ENCODE measurements at regions not wholly inside any gene's neighbourhood (a gene's known extent, or its start where the extent isn't known, plus 50 kb on each side); places are given as distances from the start of the nearest gene placed in this dataset.
A peak's percentile ranks its signal among the peaks of the same experiment; 100 is the strongest.
"Not testable (repeated sequence)": the region's sequence is repeated elsewhere in the genome, so short reads cannot be mapped to it uniquely, and the experiment has no call there.

DNA sequence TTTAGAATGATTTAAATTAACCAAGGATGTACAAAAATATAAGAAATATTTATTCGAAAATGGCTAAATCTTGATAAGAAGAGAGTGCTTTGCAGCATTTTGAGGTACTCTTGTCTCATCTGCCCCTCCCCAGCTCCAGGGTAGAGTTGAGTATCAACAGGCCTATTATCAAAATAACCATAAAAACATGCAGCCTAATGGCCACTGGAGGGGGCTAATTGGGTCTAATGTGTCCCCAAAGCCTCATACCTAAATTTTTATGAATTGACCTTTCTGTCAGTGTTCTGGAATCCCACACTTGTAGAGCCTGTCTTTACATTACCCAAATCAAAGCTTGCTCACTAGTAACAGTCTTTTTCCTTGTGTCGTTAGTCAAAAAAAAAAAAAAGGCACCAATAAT lies 544.9 kb upstream of the CPXCR1 start:
- no peak for DNase-seq (ENCODE audit: low read depth)
- TF ChIP-seq, protein P1, sequence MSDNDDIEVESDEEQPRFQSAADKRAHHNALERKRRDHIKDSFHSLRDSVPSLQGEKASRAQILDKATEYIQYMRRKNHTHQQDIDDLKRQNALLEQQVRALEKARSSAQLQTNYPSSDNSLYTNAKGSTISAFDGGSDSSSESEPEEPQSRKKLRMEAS (IDR thresholded peaks at IDR 0.05; ENCODE audit: low read depth, low read length): no peak
- TF ChIP-seq MYC (IDR thresholded peaks at IDR 0.05; ENCODE audit: low read depth, low read length) (no peak), POLR2A (IDR thresholded peaks at IDR 0.05; ENCODE audit: extremely low read depth, insufficient read length) (no peak)
- TF ChIP-seq, protein P2, sequence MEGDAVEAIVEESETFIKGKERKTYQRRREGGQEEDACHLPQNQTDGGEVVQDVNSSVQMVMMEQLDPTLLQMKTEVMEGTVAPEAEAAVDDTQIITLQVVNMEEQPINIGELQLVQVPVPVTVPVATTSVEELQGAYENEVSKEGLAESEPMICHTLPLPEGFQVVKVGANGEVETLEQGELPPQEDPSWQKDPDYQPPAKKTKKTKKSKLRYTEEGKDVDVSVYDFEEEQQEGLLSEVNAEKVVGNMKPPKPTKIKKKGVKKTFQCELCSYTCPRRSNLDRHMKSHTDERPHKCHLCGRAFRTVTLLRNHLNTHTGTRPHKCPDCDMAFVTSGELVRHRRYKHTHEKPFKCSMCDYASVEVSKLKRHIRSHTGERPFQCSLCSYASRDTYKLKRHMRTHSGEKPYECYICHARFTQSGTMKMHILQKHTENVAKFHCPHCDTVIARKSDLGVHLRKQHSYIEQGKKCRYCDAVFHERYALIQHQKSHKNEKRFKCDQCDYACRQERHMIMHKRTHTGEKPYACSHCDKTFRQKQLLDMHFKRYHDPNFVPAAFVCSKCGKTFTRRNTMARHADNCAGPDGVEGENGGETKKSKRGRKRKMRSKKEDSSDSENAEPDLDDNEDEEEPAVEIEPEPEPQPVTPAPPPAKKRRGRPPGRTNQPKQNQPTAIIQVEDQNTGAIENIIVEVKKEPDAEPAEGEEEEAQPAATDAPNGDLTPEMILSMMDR (IDR thresholded peaks at IDR 0.05; ENCODE audit: low read depth, low read length): no peak
- no peak overlapping the region for H3K4me3 ChIP-seq (ENCODE audit: low read depth, low read length)

DNA sequence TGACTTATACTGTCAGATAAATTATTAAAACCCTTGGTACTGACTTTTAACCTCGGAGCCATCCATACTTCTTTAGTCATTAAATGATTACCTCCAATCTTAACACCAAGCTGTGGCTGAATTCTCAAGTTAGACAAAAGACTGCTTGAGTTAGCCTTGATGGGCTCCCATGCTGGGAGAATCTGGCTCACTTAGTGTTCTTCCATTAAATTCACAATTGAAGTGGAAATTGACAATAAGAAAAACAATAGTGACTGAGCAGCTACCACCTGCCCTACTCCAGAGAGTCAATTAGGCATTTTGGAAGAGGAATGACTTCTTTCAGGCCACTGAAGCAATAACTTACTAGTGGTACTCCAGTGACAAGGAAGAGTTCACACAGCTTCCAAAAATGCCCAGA lies 503.0 kb upstream of the CPXCR1 start:
- H3K4me3 ChIP-seq (ENCODE audit: low read depth, low read length): no peak overlapping the region
- TF ChIP-seq, protein P2 (IDR thresholded peaks at IDR 0.05; ENCODE audit: low read depth, low read length): no peak
- TF ChIP-seq, protein P1 (IDR thresholded peaks at IDR 0.05; ENCODE audit: low read depth, low read length): no peak
- no peak for TF ChIP-seq POLR2A (IDR thresholded peaks at IDR 0.05; ENCODE audit: extremely low read depth, insufficient read length)
- no peak for TF ChIP-seq MYC (IDR thresholded peaks at IDR 0.05; ENCODE audit: low read depth, low read length)
- no peak for DNase-seq (ENCODE audit: low read depth)

DNA sequence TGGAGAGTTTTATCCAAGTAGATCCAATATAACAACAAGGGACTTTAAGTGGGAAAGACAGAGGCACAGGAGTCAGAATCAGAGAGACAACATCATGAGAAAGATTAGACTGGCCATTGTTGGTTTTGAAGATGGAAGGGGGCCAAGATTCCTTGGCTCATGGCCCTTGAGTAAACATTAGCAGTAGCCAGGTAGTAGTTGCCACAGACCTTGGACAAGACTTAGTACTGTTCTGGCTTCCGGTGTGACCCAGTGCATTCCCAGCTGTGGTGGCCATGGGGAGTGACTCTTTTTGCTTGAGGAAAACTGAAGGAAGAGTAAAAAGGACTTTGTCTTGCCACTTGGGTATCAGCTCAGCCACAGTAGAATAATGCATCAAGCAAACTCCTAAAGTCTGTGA lies 462.2 kb upstream of the CPXCR1 start:
- H3K4me3 ChIP-seq (ENCODE audit: low read depth, low read length): no peak overlapping the region
- TF ChIP-seq POLR2A (IDR thresholded peaks at IDR 0.05; ENCODE audit: extremely low read depth, insufficient read length) (no peak), MYC (IDR thresholded peaks at IDR 0.05; ENCODE audit: low read depth, low read length) (no peak)
- TF ChIP-seq, protein P2 (IDR thresholded peaks at IDR 0.05; ENCODE audit: low read depth, low read length): no peak
- TF ChIP-seq, protein P1 (IDR thresholded peaks at IDR 0.05; ENCODE audit: low read depth, low read length): no peak
- DNase-seq (ENCODE audit: low read depth): no peak

DNA sequence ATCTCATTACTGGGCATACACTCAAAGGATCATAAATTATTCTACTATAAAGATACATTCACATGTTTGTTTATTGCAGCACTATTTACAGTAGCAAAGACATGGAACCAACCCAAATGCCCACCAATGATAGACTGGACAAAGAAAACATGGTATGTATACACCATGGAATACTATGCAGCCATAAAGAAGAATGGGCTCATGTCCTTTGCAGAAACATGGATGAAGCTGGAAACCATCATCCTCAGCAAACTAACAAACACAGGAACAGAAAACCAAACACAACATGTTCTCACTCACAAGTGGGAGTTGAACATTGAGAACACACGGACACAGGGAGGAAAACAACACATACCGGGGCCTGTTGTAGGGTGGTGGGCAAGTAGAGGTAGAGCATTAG lies 433.1 kb upstream of the CPXCR1 start:
- not testable (repeated sequence) for H3K4me3 ChIP-seq (ENCODE audit: low read depth, low read length); DNase-seq (ENCODE audit: low read depth)

DNA sequence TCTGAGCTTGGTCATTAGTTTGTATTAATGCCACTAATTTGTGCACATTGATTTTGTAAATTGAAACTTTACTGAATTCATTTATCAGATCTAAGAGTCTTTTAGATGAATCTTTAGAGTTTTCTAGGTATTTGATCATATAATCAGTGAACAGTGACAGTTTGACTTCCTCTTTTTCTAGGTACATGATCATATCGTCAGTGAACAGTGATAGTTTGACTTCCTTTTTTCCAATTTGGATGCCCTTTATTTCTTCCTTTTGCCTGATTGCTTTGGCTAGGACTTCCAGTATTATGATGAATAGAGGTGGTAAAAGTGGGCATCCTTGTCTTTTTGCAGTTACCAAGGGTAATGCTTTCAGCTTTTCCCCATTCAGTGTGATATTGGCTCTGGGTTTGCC lies 421.4 kb upstream of the CPXCR1 start:
- peak; percentile 1 for DNase-seq (ENCODE audit: low read depth)
- H3K4me3 ChIP-seq (ENCODE audit: low read depth, low read length): no peak overlapping the region
- TF ChIP-seq, protein P2 (IDR thresholded peaks at IDR 0.05; ENCODE audit: low read depth, low read length): no peak
- TF ChIP-seq, protein P1 (IDR thresholded peaks at IDR 0.05; ENCODE audit: low read depth, low read length): no peak
- TF ChIP-seq MYC (IDR thresholded peaks at IDR 0.05; ENCODE audit: low read depth, low read length): no peak
- no peak for TF ChIP-seq POLR2A (IDR thresholded peaks at IDR 0.05; ENCODE audit: extremely low read depth, insufficient read length)

DNA sequence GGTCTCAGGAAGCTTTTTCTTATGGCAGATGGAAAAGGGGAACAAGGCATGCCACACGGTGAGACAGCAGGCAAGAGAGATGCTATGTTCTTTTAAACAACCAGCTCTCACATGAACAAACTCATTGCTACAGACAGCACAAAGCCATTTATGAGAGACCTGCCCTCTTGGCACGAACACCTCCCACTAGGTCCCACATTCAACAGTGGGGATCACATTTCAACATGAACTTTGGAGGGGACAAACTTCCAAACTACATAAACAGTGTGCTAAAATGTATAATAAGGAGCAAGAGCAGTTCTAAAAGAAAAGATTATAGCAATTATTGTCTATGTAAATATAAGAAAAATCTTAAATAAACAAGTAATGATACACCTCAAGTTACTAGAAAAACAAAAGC lies 391.8 kb upstream of the CPXCR1 start:
- TF ChIP-seq, protein P2 (IDR thresholded peaks at IDR 0.05; ENCODE audit: low read depth, low read length): no peak
- TF ChIP-seq POLR2A (IDR thresholded peaks at IDR 0.05; ENCODE audit: extremely low read depth, insufficient read length) (no peak), MYC (IDR thresholded peaks at IDR 0.05; ENCODE audit: low read depth, low read length) (no peak)
- TF ChIP-seq, protein P1 (IDR thresholded peaks at IDR 0.05; ENCODE audit: low read depth, low read length): no peak
- H3K4me3 ChIP-seq (ENCODE audit: low read depth, low read length): no peak overlapping the region
- no peak for DNase-seq (ENCODE audit: low read depth)

Data from NB4 (cell line).